GM23338 (cell line): ENCODE measurements at regions not wholly inside any gene's neighbourhood (a gene's known extent, or its start where the extent isn't known, plus 50 kb on each side); places are given as distances from the start of the nearest gene placed in this dataset.

ENCODE experiments used
- ATAC-seq: fragments of 200-7000 bp; cut with Tn5 transposase; 3 replicates; pipeline ENCODE4 v1.9.1; 2020
- DNase-seq: peaks from one replicate; pipeline ENCODE4 v3.0.0-alpha.2; 2015; ENCODE audit warnings: low spot score
- H2AFZ ChIP-seq: fragments of 200-600 bp; sonication (generic); 2 replicates; pipeline ENCODE4 v1.8.0; 2016; ENCODE audit warnings: antibody characterized with exemption, mild to moderate bottlenecking, moderate library complexity
- H3F3A ChIP-seq: fragments of 200-600 bp; sonication (generic); replicated peaks from 2 replicates; pipeline ENCODE4 v1.8.0; 2017; ENCODE audit warnings: antibody characterized with exemption, mixed run types, low read depth
- H3K27ac ChIP-seq: fragments of 200-600 bp; sonication (generic); 2 replicates; pipeline ENCODE4 v1.6.1; 2016; ENCODE audit warnings: low read depth
- H3K27me3 ChIP-seq: fragments of 200-600 bp; sonication (generic); 2 replicates; pipeline ENCODE4 v1.8.0; 2016; ENCODE audit warnings: mild to moderate bottlenecking, mixed run types, moderate library complexity; ENCODE audit not compliant: insufficient read depth
- H3K36me3 ChIP-seq: fragments of 200-600 bp; sonication (generic); 2 replicates; pipeline ENCODE4 v1.8.0; 2016; ENCODE audit warnings: mild to moderate bottlenecking; ENCODE audit not compliant: insufficient read depth
- H3K4me1 ChIP-seq: fragments of 200-600 bp; sonication (generic); 2 replicates; pipeline ENCODE4 v1.8.0; 2016; ENCODE audit warnings: mild to moderate bottlenecking, moderate library complexity; ENCODE audit not compliant: insufficient read depth
- H3K4me2 ChIP-seq: fragments of 200-600 bp; sonication (generic); 2 replicates; pipeline ENCODE4 v1.7.1; 2017; ENCODE audit warnings: mixed run types
- H3K4me3 ChIP-seq: fragments of 200-600 bp; sonication (generic); 2 replicates; pipeline ENCODE4 v1.6.1; 2016; ENCODE audit warnings: mixed run types
- H3K79me2 ChIP-seq: fragments of 200-600 bp; sonication (generic); replicated peaks from 2 replicates; pipeline ENCODE4 v1.8.0; 2017; ENCODE audit warnings: mild to moderate bottlenecking; ENCODE audit not compliant: insufficient read depth
- H3K9me2 ChIP-seq: fragments of 200-600 bp; sonication (generic); 2 replicates; pipeline ENCODE4 v1.8.0; 2017; ENCODE audit not compliant: insufficient read depth
- H4K20me1 ChIP-seq: fragments of 200-600 bp; sonication (generic); replicated peaks from 2 replicates; pipeline ENCODE4 v1.8.0; 2017; ENCODE audit warnings: mild to moderate bottlenecking; ENCODE audit not compliant: insufficient read depth
- H3K27ac Mint-ChIP-seq: 2 replicates; pipeline ENCODE4 v1.8.0; 2020; ENCODE audit warnings: inconsistent platforms, mild to moderate bottlenecking, moderate library complexity, mixed read lengths
- H3K27me3 Mint-ChIP-seq: 3 replicates; pipeline ENCODE4 v1.8.0; 2022; ENCODE audit warnings: low read depth, mild to moderate bottlenecking, moderate library complexity, mixed read lengths, inconsistent platforms; ENCODE audit not compliant: insufficient read depth, poor library complexity
- H3K36me3 Mint-ChIP-seq: 3 replicates; pipeline ENCODE4 v1.8.0; 2021; ENCODE audit warnings: low read depth, mild to moderate bottlenecking, inconsistent platforms, moderate library complexity, mixed read lengths
- H3K4me1 Mint-ChIP-seq: 3 replicates; pipeline ENCODE4 v1.8.0; 2020; ENCODE audit warnings: mild to moderate bottlenecking, inconsistent platforms, mixed read lengths
- H3K4me3 Mint-ChIP-seq: 3 replicates; pipeline ENCODE4 v1.8.0; 2021; ENCODE audit warnings: moderate library complexity, mild to moderate bottlenecking, inconsistent platforms, mixed read lengths
- H3K9me3 Mint-ChIP-seq: 3 replicates; pipeline ENCODE4 v1.8.0; 2020; ENCODE audit warnings: moderate library complexity, mild to moderate bottlenecking, inconsistent platforms, mixed read lengths
- CREB1 ChIP-seq: fragments of 250-450 bp; sonication (Bioruptor Pico); IDR thresholded peaks from 2 replicates; pipeline ENCODE4 v1.5.0; 2020; ENCODE audit warnings: low read depth, mild to moderate bottlenecking, moderate library complexity
- CTCF ChIP-seq, 2 experiments: fragments of 200-600 bp in 1 of 2; sonication (generic) in 1 of 2; conservative IDR thresholded peaks; 2 replicates each; pipeline versions ENCODE4 v1.5.1 to v1.6.1; 2016 to 2017; ENCODE audit warnings: antibody characterized with exemption in 2 of 2, low read depth in 2 of 2, mild to moderate bottlenecking in 2 of 2, moderate library complexity in 1 of 2
- ETS1 ChIP-seq: IDR thresholded peaks from 2 replicates; pipeline ENCODE4 v1.6.1; 2016; ENCODE audit warnings: antibody characterized with exemption
- EZH2 ChIP-seq: fragments of 200-600 bp; sonication (generic); IDR thresholded peaks from one replicate; pipeline ENCODE4 v1.8.0; 2017; ENCODE audit warnings: antibody characterized with exemption, mild to moderate bottlenecking, low read depth; ENCODE audit not compliant: unreplicated experiment
- EZH2phosphoT487 ChIP-seq: fragments of 200-600 bp; sonication (generic); IDR thresholded peaks from one replicate; pipeline ENCODE4 v1.8.1; 2018; ENCODE audit warnings: antibody characterized with exemption; ENCODE audit not compliant: unreplicated experiment
- NANOG ChIP-seq: IDR thresholded peaks from 2 replicates; pipeline ENCODE4 v1.6.1; 2016; ENCODE audit warnings: antibody characterized with exemption, borderline replicate concordance
- POLR2AphosphoS5 ChIP-seq: IDR thresholded peaks from 2 replicates; pipeline ENCODE4 v1.6.1; 2016; ENCODE audit warnings: antibody characterized with exemption, low read depth
- REST ChIP-seq: IDR thresholded peaks from one replicate; pipeline ENCODE4 v1.6.1; 2018; ENCODE audit warnings: antibody characterized with exemption; ENCODE audit not compliant: unreplicated experiment
- STAT1 ChIP-seq: IDR thresholded peaks from one replicate; pipeline ENCODE4 v1.6.1; 2016; ENCODE audit warnings: antibody characterized with exemption; ENCODE audit not compliant: unreplicated experiment
- ZNF114 ChIP-seq: fragments of 250-450 bp; sonication (Bioruptor Pico); IDR thresholded peaks from 2 replicates; pipeline ENCODE4 v1.5.0; 2020; ENCODE audit warnings: mild to moderate bottlenecking, moderate library complexity

- H3K36me3 Mint-ChIP-seq = peaks cover 13% of the 10 kb centered on the region
- no peak overlapping the region for H3K4me2 ChIP-seq
- ATAC-seq (no peak), DNase-seq (no peak)
- H3K4me3 ChIP-seq = no peak overlapping the region
- H3K9me2 ChIP-seq = 0 out of 2 replicates have a peak, but pooled peaks cover 3% of the 10 kb centered on the region
- H3K36me3 ChIP-seq = no peaks in the 10 kb centered on the region
- no peak overlapping the region for H3K27ac Mint-ChIP-seq
- H3K4me3 Mint-ChIP-seq = no peak overlapping the region
- no peaks in the 10 kb centered on the region for H3K27me3 ChIP-seq
- no peak overlapping the region for H3K27ac ChIP-seq
- H3K27me3 Mint-ChIP-seq = peaks cover 5% of the 10 kb centered on the region
- H3K79me2 ChIP-seq = no peaks in the 10 kb centered on the region
- no peaks in the 10 kb centered on the region for H4K20me1 ChIP-seq
- no peak overlapping the region for H2AFZ ChIP-seq
- peaks cover 16% of the 10 kb centered on the region for H3K9me3 Mint-ChIP-seq
- TF ChIP-seq STAT1 (no peak), ETS1 (no peak), NANOG (no peak), ZNF114 (CRISPR knock-in tag) (no peak), EZH2 (no peak), CTCF (conservative IDR thresholded peaks at IDR 0.05; ENCODE audit: low read depth in 2 of 2) (no peak), POLR2AphosphoS5 (no peak), EZH2phosphoT487 (no peak), CREB1 (CRISPR knock-in tag) (no peak), REST (no peak)
- H3F3A ChIP-seq = no peaks in the 10 kb centered on the region
- H3K4me1 Mint-ChIP-seq = peaks cover 28% of the 10 kb centered on the region
- no peaks in the 10 kb centered on the region for H3K4me1 ChIP-seq
Observed at GRCh38 chr2:45265336-45265735, 256.1 kb upstream of the SIX2 start.
